A549 (cell line): ENCODE measurements at regions not wholly inside any gene's neighbourhood (a gene's known extent, or its start where the extent isn't known, plus 50 kb on each side); places are given as distances from the start of the nearest gene placed in this dataset.
A peak's percentile ranks its signal among the peaks of the same experiment; 100 is the strongest.

ENCODE experiments used
- ATAC-seq, 2 experiments: fragments of 200-7000 bp in 1 of 2; fragments of >200 bp in 1 of 2; cut with Nextera tagmentation in 1 of 2; cut with Tn5 transposase in 1 of 2; 3 replicates each; pipeline versions ENCODE4 v1.8.0 to v1.9.1; 2018 to 2020; ENCODE audit warnings: mild to moderate bottlenecking in 1 of 2, moderate library complexity in 1 of 2
- CTCF ChIA-PET: fragments of 300-600 bp; sonication (Branson Sonifier 250); formaldehyde crosslinking; extraction: SDS; loops from one replicate; lab custom pipeline; 2021; ENCODE audit warnings: antibody characterized with exemption, inconsistent platforms; lab: Yijun Ruan, JAX
- POLR2A ChIA-PET: fragments of 350-600 bp; formaldehyde crosslinking; extraction: SDS; loops from one replicate; lab custom pipeline; 2021; ENCODE audit warnings: antibody characterized with exemption, inconsistent platforms; lab: Yijun Ruan, JAX
- DNase-seq, 2 experiments: peaks; one replicate each; pipeline versions ENCODE4 v3.0.0 to v3.0.0-alpha.2; 2011 to 2016; ENCODE audit warnings: low read depth in 1 of 2, low spot score in 1 of 2
- FAIRE-seq: peaks from 2 replicates; lab custom pipeline; 2011; peaks lifted over from hg19 to GRCh38; lab: Jason Lieb, UNC
- H3K27ac ChIP-seq, 2 experiments: fragments of >200 bp; sonication (Bioruptor Twin); formaldehyde crosslinking; 3 replicates each; pipeline ENCODE4 v1.5.1; 2016 to 2017
- H3K4me1 ChIP-seq: fragments of >200 bp; sonication (Bioruptor Twin); formaldehyde crosslinking; 3 replicates; pipeline ENCODE4 v1.6.1; 2016
- H3K4me2 ChIP-seq: fragments of >200 bp; sonication (Bioruptor Twin); formaldehyde crosslinking; 3 replicates; pipeline ENCODE4 v1.6.1; 2016
- H3K4me3 ChIP-seq: fragments of >200 bp; sonication (Bioruptor Twin); formaldehyde crosslinking; 3 replicates; pipeline ENCODE4 v1.5.1; 2016
- H3K9me3 ChIP-seq: fragments of >200 bp; sonication (Bioruptor Twin); formaldehyde crosslinking; 3 replicates; pipeline ENCODE4 v1.6.1; 2016
- BHLHE40 ChIP-seq: IDR thresholded peaks from 2 replicates; pipeline ENCODE4 v1.6.1; 2012; ENCODE audit warnings: low read depth, low read length, inconsistent platforms
- CBX8 ChIP-seq: fragments of 200-600 bp; sonication (generic); IDR thresholded peaks from 2 replicates; pipeline ENCODE4 v1.6.1; 2016
- CEBPB ChIP-seq, 2 experiments: fragments of >200 bp in 1 of 2; sonication (Bioruptor Twin) in 1 of 2; formaldehyde crosslinking in 1 of 2; IDR thresholded peaks; 2 replicates each; pipeline ENCODE4 v1.6.1; 2012 to 2016
- CHD2 ChIP-seq: fragments of 150-350 bp; IDR thresholded peaks from 2 replicates; pipeline ENCODE4 v1.6.1; 2014; ENCODE audit warnings: low read length; ENCODE audit not compliant: partially characterized antibody
- ELK1 ChIP-seq: fragments of 150-350 bp; IDR thresholded peaks from 2 replicates; pipeline ENCODE4 v1.6.1; 2014; ENCODE audit warnings: low read depth, mild to moderate bottlenecking, low read length
- EP300 ChIP-seq, 2 experiments: fragments of >200 bp; sonication (Bioruptor Twin); formaldehyde crosslinking; IDR thresholded peaks; 2 replicates in 1 of 2; 3 replicates in 1 of 2; pipeline ENCODE4 v1.6.1; 2016 to 2017
- FOXS1 ChIP-seq: fragments of 250-450 bp; sonication (Bioruptor Pico); IDR thresholded peaks from 2 replicates; pipeline ENCODE4 v1.5.0; 2020; ENCODE audit warnings: mild to moderate bottlenecking, moderate library complexity
- GATA3 ChIP-seq: IDR thresholded peaks from 2 replicates; pipeline ENCODE4 v1.6.1; 2012; ENCODE audit warnings: borderline replicate concordance
- HDAC2 ChIP-seq: fragments of 200-600 bp; sonication (generic); IDR thresholded peaks from 2 replicates; pipeline ENCODE4 v1.6.1; 2016
- HES2 ChIP-seq: fragments of >200 bp; sonication (Bioruptor Twin); formaldehyde crosslinking; IDR thresholded peaks from 2 replicates; pipeline ENCODE4 v1.6.1; 2016
- HEYL ChIP-seq: fragments of 250-450 bp; sonication (Bioruptor Pico); IDR thresholded peaks from 2 replicates; pipeline ENCODE4 v1.8.0; 2021; ENCODE audit warnings: mild to moderate bottlenecking, moderate library complexity
- HMGXB4 ChIP-seq: fragments of 250-450 bp; sonication (Bioruptor Pico); IDR thresholded peaks from 2 replicates; pipeline ENCODE4 v1.5.0; 2021; ENCODE audit warnings: mild to moderate bottlenecking, moderate library complexity, borderline replicate concordance
- HOXA7 ChIP-seq: fragments of 250-450 bp; sonication (Bioruptor Pico); IDR thresholded peaks from 2 replicates; pipeline ENCODE4 v1.5.0; 2020; ENCODE audit warnings: mild to moderate bottlenecking, moderate library complexity
- HOXB5 ChIP-seq: fragments of 250-450 bp; sonication (Bioruptor Pico); IDR thresholded peaks from 2 replicates; pipeline ENCODE4 v1.5.0; 2020; ENCODE audit warnings: mild to moderate bottlenecking, moderate library complexity
- JUN ChIP-seq, 2 experiments: fragments of >200 bp; sonication (Bioruptor Twin); formaldehyde crosslinking; IDR thresholded peaks; 2 replicates in 1 of 2; 3 replicates in 1 of 2; pipeline ENCODE4 v1.6.1; 2016 to 2017
- KDM5A ChIP-seq: fragments of 200-600 bp; sonication (generic); IDR thresholded peaks from 2 replicates; pipeline ENCODE4 v1.6.1; 2016; ENCODE audit warnings: antibody characterized with exemption, mild to moderate bottlenecking
- NPAS2 ChIP-seq: fragments of 250-450 bp; sonication (Bioruptor Pico); IDR thresholded peaks from 2 replicates; pipeline ENCODE4 v1.8.0; 2022; ENCODE audit warnings: mild to moderate bottlenecking, moderate library complexity, borderline replicate concordance
- POLR2A ChIP-seq: IDR thresholded peaks from 2 replicates; pipeline ENCODE4 v1.6.1; 2012; ENCODE audit warnings: mild to moderate bottlenecking, low read length
- POLR2AphosphoS2 ChIP-seq: conservative IDR thresholded peaks from 2 replicates; pipeline ENCODE4 v1.6.1; 2012; ENCODE audit warnings: low read length, improper control_type of control experiment, inconsistent platforms
- RNF2 ChIP-seq: fragments of 200-600 bp; sonication (generic); IDR thresholded peaks from 2 replicates; pipeline ENCODE4 v1.6.1; 2016; ENCODE audit warnings: low read depth, mild to moderate bottlenecking, antibody characterized with exemption, moderate library complexity, borderline replicate concordance
- SMC3 ChIP-seq: fragments of >200 bp; sonication (Bioruptor Twin); formaldehyde crosslinking; IDR thresholded peaks from 3 replicates; pipeline ENCODE4 v1.6.1; 2018; ENCODE audit warnings: inconsistent platforms
- TP53 ChIP-seq: fragments of 250-450 bp; sonication (Bioruptor Pico); IDR thresholded peaks from 2 replicates; pipeline ENCODE4 v1.5.0; 2021; ENCODE audit warnings: mild to moderate bottlenecking, moderate library complexity
- ZC3H11A ChIP-seq: fragments of 450-650 bp; IDR thresholded peaks from 2 replicates; pipeline ENCODE4 v1.6.1; 2014; ENCODE audit warnings: antibody characterized with exemption, mild to moderate bottlenecking
- WGBS: methylation state at CpG from one replicate; pipeline ENCODE4 v1.1.6; 2017; ENCODE audit errors: missing lambda C conversion rate; 5-methylcytosine and 5-hydroxymethylcytosine counted together
- TF ChIP-seq, protein P1 (sequence below): fragments of >200 bp; sonication (Bioruptor Twin); formaldehyde crosslinking; IDR thresholded peaks from 3 replicates; pipeline ENCODE4 v1.5.1; 2016

DNA sequence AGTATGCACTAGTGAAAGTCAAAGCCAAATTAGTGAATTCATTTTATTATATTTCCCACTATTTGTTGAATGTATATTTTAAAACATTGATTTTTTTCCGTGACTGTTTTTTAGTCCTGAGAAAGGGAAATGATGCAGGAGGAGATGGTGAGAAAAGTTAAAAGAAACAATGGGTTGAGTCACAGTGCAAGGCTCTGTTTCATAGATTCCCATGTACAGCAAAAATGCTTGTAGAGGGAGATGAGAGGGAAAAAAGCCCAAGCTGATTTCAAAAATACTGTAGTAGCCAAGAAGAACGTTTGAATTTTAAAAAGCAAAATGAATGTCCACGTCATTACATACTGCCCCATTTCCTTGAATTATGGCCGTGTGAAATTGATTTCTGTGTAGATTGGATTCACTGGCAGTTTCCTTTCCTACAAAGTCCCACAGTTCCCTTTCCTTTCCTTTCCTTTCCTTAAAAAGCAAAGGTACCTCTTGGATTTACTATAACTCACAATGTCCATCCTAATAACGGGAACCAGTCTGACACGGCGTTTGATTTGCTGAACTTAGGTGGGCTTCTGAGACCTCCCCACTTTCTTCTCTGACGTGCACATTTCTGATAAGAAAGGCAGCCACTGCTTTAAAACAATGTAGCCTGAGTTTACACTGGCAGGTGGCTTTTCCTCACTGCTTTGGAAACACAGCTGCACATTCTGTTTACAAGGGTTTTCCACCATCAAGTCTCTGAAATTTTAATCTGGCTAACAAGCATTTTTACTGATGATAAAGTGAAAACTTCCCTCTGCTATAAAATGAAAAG lies 63.7 kb downstream of the SPCS3 start:
- peak overlapping the region in 1 of 2 experiments; percentile 9; a peak in 2 of 6 replicates for H3K27ac ChIP-seq
- WGBS = 70% methylated on average over 8 of the region's 8 CpGs
- no peak for DNase-seq
- no peak overlapping the region for H3K4me2 ChIP-seq
- FAIRE-seq = no peak
- TF ChIP-seq KDM5A = no peak
- TF ChIP-seq, all 56 proteins: peak for 0
- ChIA-PET POLR2A (no interaction called here), CTCF (interaction anchor here (2.0 kb wide), 1 partner anchor 664 kb away, joined by 7 read pairs; no protein-coding TSS in a partner anchor)
- Histone ChIP-seq H3K4me3 (no peak overlapping the region), H3K4me1 (peaks cover 3% of the 10 kb centered on the region), H3K9me3 (no peaks in the 10 kb centered on the region)
- ATAC-seq = no peak

DNA sequence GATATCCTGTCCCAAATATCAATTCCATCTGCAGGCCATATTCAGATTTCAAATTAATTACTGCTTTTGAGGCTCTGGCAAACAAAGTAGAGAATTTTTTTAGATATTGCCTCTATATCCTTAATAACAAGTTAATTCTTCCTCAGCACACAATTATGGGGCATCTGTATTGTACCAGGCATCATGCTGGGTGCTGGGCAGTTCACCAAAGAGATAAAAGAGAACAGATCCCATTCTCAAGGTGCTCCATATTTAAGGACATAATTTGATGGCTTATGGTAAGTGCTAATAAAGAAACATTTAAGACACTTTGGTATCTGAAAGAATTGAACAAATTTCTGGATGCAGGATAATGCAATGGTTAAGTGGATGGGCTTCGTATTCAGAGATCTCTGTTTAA lies 65.8 kb downstream of the SPCS3 start:
- H3K4me3 ChIP-seq = no peak overlapping the region
- 87% methylated on average over 1 of the region's 1 CpG for whole genome bisulfite sequencing
- CTCF ChIA-PET = interaction anchor here (2.0 kb wide), 1 partner anchor 662 kb away, joined by 7 read pairs; no protein-coding TSS in a partner anchor
- H3K9me3 ChIP-seq = no peaks in the 10 kb centered on the region
- FAIRE-seq (no peak), DNase-seq (no peak), ATAC-seq (no peak)
- H3K4me1 ChIP-seq = no peaks in the 10 kb centered on the region
- H3K27ac ChIP-seq = no peak overlapping the region
- no peak overlapping the region for H3K4me2 ChIP-seq
- TF ChIP-seq HEYL = no peak
- no peak for TF ChIP-seq SMC3
- no peak for TF ChIP-seq GATA3
- TF ChIP-seq ZC3H11A = no peak
- TF ChIP-seq ELK1 = no peak
- TF ChIP-seq RNF2 = no peak
- POLR2A ChIA-PET = no interaction called here

DNA sequence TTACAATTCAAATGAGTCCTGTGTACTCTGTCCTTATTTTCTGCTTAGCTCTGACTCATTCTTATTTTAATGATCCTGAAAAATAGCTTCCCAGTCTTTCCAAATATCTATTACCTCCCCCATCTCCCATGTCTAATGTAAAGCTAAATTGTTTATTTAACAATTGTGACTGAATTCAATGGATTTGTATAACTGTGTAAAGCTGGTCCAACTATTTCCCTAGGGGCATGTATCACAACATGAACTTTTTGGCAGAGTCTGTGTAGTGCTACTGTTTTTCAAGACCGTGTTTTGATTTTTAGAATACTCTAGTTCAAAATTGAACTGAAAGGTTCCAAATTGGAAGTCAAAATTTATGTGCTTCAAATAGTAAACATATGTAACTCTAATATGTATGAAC lies 67.8 kb downstream of the SPCS3 start:
- H3K4me1 ChIP-seq = no peaks in the 10 kb centered on the region
- H3K27ac ChIP-seq = no peak overlapping the region
- no peak overlapping the region for H3K4me2 ChIP-seq
- ChIA-PET POLR2A (no interaction called here), CTCF (no interaction called here)
- no peak for DNase-seq
- ATAC-seq = no peak
- no peak for FAIRE-seq
- H3K4me3 ChIP-seq = no peak overlapping the region
- no peak for TF ChIP-seq HOXB5 (CRISPR knock-in tag)
- no peak for TF ChIP-seq HMGXB4 (CRISPR knock-in tag)
- no peak for TF ChIP-seq JUN (IDR thresholded peaks at IDR 0.05)
- TF ChIP-seq FOXS1 (CRISPR knock-in tag) = no peak
- TF ChIP-seq TP53 (CRISPR knock-in tag) = no peak
- no peak for TF ChIP-seq NPAS2
- no peak for TF ChIP-seq CHD2
- TF ChIP-seq BHLHE40 = no peak
- 86% methylated on average over 1 of the region's 1 CpG for WGBS
- no peaks in the 10 kb centered on the region for H3K9me3 ChIP-seq

GRCh38 chr4:176393306-176394013 lies 73.7 kb downstream of the SPCS3 start:
- ChIA-PET POLR2A (no interaction called here), CTCF (no interaction called here)
- DNase-seq (no peak), ATAC-seq (no peak), FAIRE-seq (no peak)
- Histone ChIP-seq H3K4me2 (no peak overlapping the region), H3K27ac (0 out of 6 replicates have a peak overlapping the region, but pooled peaks of 1 of the 2 experiments have one; percentile 32), H3K4me1 (no peaks in the 10 kb centered on the region), H3K4me3 (no peak overlapping the region), H3K9me3 (no peaks in the 10 kb centered on the region)
- TF ChIP-seq HOXA7 (CRISPR knock-in tag) = no peak
- TF ChIP-seq POLR2A = no peak
- TF ChIP-seq, protein P1, sequence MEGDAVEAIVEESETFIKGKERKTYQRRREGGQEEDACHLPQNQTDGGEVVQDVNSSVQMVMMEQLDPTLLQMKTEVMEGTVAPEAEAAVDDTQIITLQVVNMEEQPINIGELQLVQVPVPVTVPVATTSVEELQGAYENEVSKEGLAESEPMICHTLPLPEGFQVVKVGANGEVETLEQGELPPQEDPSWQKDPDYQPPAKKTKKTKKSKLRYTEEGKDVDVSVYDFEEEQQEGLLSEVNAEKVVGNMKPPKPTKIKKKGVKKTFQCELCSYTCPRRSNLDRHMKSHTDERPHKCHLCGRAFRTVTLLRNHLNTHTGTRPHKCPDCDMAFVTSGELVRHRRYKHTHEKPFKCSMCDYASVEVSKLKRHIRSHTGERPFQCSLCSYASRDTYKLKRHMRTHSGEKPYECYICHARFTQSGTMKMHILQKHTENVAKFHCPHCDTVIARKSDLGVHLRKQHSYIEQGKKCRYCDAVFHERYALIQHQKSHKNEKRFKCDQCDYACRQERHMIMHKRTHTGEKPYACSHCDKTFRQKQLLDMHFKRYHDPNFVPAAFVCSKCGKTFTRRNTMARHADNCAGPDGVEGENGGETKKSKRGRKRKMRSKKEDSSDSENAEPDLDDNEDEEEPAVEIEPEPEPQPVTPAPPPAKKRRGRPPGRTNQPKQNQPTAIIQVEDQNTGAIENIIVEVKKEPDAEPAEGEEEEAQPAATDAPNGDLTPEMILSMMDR = no peak
- no peak for TF ChIP-seq POLR2AphosphoS2
- TF ChIP-seq HOXB5 (CRISPR knock-in tag) = no peak
- TF ChIP-seq NPAS2 = no peak
- TF ChIP-seq ZC3H11A = no peak
- no peak for TF ChIP-seq TP53 (CRISPR knock-in tag)
- TF ChIP-seq HES2 = no peak
- no peak for TF ChIP-seq EP300 (IDR thresholded peaks at IDR 0.05)
- no peak for TF ChIP-seq CBX8
- no peak for TF ChIP-seq CEBPB (IDR thresholded peaks at IDR 0.05)
- no peak for TF ChIP-seq HDAC2
- no peak for TF ChIP-seq SMC3
- 74% methylated on average over 4 of the region's 4 CpGs for WGBS
